ENCODE measurements at regions not wholly inside any gene's neighbourhood (a gene's known extent, or its start where the extent isn't known, plus 50 kb on each side); places are given as distances from the start of the nearest gene placed in this dataset.
"Not testable (repeated sequence)": the region's sequence is repeated elsewhere in the genome, so short reads cannot be mapped to it uniquely, and the experiment has no call there.

- peaks cover 26 to 34% of the 10 kb centered on the region in 2 experiments for H3K9me3 Mint-ChIP-seq
- Histone ChIP-seq H3K79me1 (ENCODE audit: insufficient read depth, low read depth, low read length, poor library complexity, severe bottlenecking) (no peaks in the 10 kb centered on the region), H3K27ac (ENCODE audit: insufficient read length, low read depth, low read length) (no peak overlapping the region), H2BK15ac (ENCODE audit: low read depth, low read length) (no peak overlapping the region), H3K23me2 (ENCODE audit: insufficient read length, low read depth, low read length, poor library complexity, severe bottlenecking) (no peaks in the 10 kb centered on the region), H3K18ac (ENCODE audit: insufficient read length, low read depth, low read length) (no peak overlapping the region), H3T11ph (ENCODE audit: low read length) (no peak overlapping the region), H2BK120ac (ENCODE audit: low read depth, low read length, poor library complexity, severe bottlenecking) (no peak overlapping the region), H3K56ac (ENCODE audit: insufficient read length, low read depth, low read length) (no peak overlapping the region), H2BK12ac (ENCODE audit: insufficient read length, low read depth, low read length) (no peak overlapping the region), H2BK20ac (ENCODE audit: low read depth, low read length, poor library complexity, severe bottlenecking) (no peak overlapping the region), H2BK5ac (ENCODE audit: insufficient read length, low read length) (no peak overlapping the region), H3K14ac (ENCODE audit: insufficient read depth, low read length) (no peak overlapping the region), H2AFZ (ENCODE audit: low read length) (no peak overlapping the region), H3K27me3 (ENCODE audit: insufficient read depth, low read length) (no peaks in the 10 kb centered on the region), H3K9me3 (ENCODE audit: control insufficient read depth, low read depth, low read length) (peaks cover 14% of the 10 kb centered on the region), H4K91ac (ENCODE audit: insufficient read length, low read depth, low read length) (no peak overlapping the region), H4K8ac (replicated peaks; ENCODE audit: insufficient read length, low read depth, low read length) (no peak overlapping the region), H3K23ac (ENCODE audit: insufficient read length, low read depth, low read length) (no peak overlapping the region), H3K4me2 (ENCODE audit: insufficient read depth, insufficient read length, low read length) (no peak overlapping the region), H3K79me2 (ENCODE audit: insufficient read depth, low read length) (no peaks in the 10 kb centered on the region), H3K4ac (ENCODE audit: low read depth, low read length) (no peak overlapping the region), H2AK5ac (ENCODE audit: insufficient read length, low read length) (no peak overlapping the region), H3K4me1 (ENCODE audit: insufficient read depth, low read length) (no peaks in the 10 kb centered on the region; the same call in 1 of the 2 replicates), H4K5ac (ENCODE audit: insufficient read length, low read depth, low read length) (no peak overlapping the region), H4K20me1 (ENCODE audit: control insufficient read depth, insufficient read depth, insufficient read length) (no peaks in the 10 kb centered on the region), H3K9ac (ENCODE audit: extremely low read depth, insufficient read length, low read length) (no peak overlapping the region)
- DNase-seq: no peak
- TF ChIP-seq CTCF (conservative IDR thresholded peaks at IDR 0.05): no peak
- no peak overlapping the region for H3K4me3 Mint-ChIP-seq
- peaks cover 14% of the 10 kb centered on the region for H3K27me3 Mint-ChIP-seq (ENCODE audit: low read depth)
- no CpG with 5 or more reads among the region's 5 CpGs for WGBS (ENCODE audit: extremely low coverage, insufficient read length, low lambda C conversion rate)
- H3K4me1 Mint-ChIP-seq: peaks cover 9 to 13% of the 10 kb centered on the region in 2 experiments
- no peak overlapping the region; a peak in 1 of 7 replicates for H3K27ac Mint-ChIP-seq
- H3K36me3 Mint-ChIP-seq (ENCODE audit: insufficient read depth in 1 of 3, low read depth in 3 of 3): peaks cover 7 to 18% (median 15%) of the 10 kb centered on the region in 3 experiments
These were observed 270.1 kb downstream of the TCERG1L start for GRCh38 chr10:131041441-131041840.

- 100% methylated on average over 3 of the region's 6 CpGs for WGBS (ENCODE audit: extremely low coverage, insufficient read length, low lambda C conversion rate)
These were observed 269.5 kb downstream of the TCERG1L start for GRCh38 chr10:131042015-131042414.

More at GRCh38 chr10:131042015-131042414, 269.5 kb downstream of the TCERG1L start:
- not testable (repeated sequence) for H3K4me1 Mint-ChIP-seq; H3K4ac ChIP-seq (ENCODE audit: low read depth, low read length); H2BK120ac ChIP-seq (ENCODE audit: low read depth, low read length, poor library complexity, severe bottlenecking); H3K4me2 ChIP-seq (ENCODE audit: insufficient read depth, insufficient read length, low read length); H4K5ac ChIP-seq (ENCODE audit: insufficient read length, low read depth, low read length); H3K14ac ChIP-seq (ENCODE audit: insufficient read depth, low read length); H3K9ac ChIP-seq (ENCODE audit: extremely low read depth, insufficient read length, low read length); H3K18ac ChIP-seq (ENCODE audit: insufficient read length, low read depth, low read length); H3K27ac Mint-ChIP-seq; H2AFZ ChIP-seq (ENCODE audit: low read length); H4K8ac ChIP-seq (replicated peaks; ENCODE audit: insufficient read length, low read depth, low read length); H3T11ph ChIP-seq (ENCODE audit: low read length); H3K79me1 ChIP-seq (ENCODE audit: insufficient read depth, low read depth, low read length, poor library complexity, severe bottlenecking); H4K20me1 ChIP-seq (ENCODE audit: control insufficient read depth, insufficient read depth, insufficient read length); H3K27me3 ChIP-seq (ENCODE audit: insufficient read depth, low read length); H3K23ac ChIP-seq (ENCODE audit: insufficient read length, low read depth, low read length); H3K4me3 Mint-ChIP-seq; H3K27ac ChIP-seq (ENCODE audit: insufficient read length, low read depth, low read length); H4K91ac ChIP-seq (ENCODE audit: insufficient read length, low read depth, low read length); H2AK5ac ChIP-seq (ENCODE audit: insufficient read length, low read length); H3K79me2 ChIP-seq (ENCODE audit: insufficient read depth, low read length); H2BK15ac ChIP-seq (ENCODE audit: low read depth, low read length); H3K23me2 ChIP-seq (ENCODE audit: insufficient read length, low read depth, low read length, poor library complexity, severe bottlenecking); H2BK20ac ChIP-seq (ENCODE audit: low read depth, low read length, poor library complexity, severe bottlenecking); H2BK5ac ChIP-seq (ENCODE audit: insufficient read length, low read length); DNase-seq; H3K4me1 ChIP-seq (ENCODE audit: insufficient read depth, low read length); H2BK12ac ChIP-seq (ENCODE audit: insufficient read length, low read depth, low read length); H3K56ac ChIP-seq (ENCODE audit: insufficient read length, low read depth, low read length)
- H3K9me3 Mint-ChIP-seq: peaks cover 27 to 39% of the 10 kb centered on the region in 2 experiments
- peaks cover 13% of the 10 kb centered on the region for H3K27me3 Mint-ChIP-seq (ENCODE audit: low read depth)
- H3K36me3 Mint-ChIP-seq (ENCODE audit: insufficient read depth in 1 of 3, low read depth in 3 of 3): peaks cover 7 to 21% (median 17%) of the 10 kb centered on the region in 3 experiments
- peaks cover 14% of the 10 kb centered on the region for H3K9me3 ChIP-seq (ENCODE audit: control insufficient read depth, low read depth, low read length)

Data from H9 (cell line).